ENCODE measurements at regions not wholly inside any gene's neighbourhood (a gene's known extent, or its start where the extent isn't known, plus 50 kb on each side); places are given as distances from the start of the nearest gene placed in this dataset.

GRCh38 chr6:47163536-47163935 is 121.4 kb upstream of the ADGRF1 start:
- Mint-ChIP-seq H3K9me3 (ENCODE audit: low read depth) (no peaks in the 10 kb centered on the region), H3K4me1 (ENCODE audit: low read depth) (peaks cover 2% of the 10 kb centered on the region), H3K27me3 (peaks cover 4% of the 10 kb centered on the region), H3K27ac (no peak overlapping the region), H3K4me3 (ENCODE audit: low read depth) (no peak overlapping the region), H3K36me3 (ENCODE audit: insufficient read depth) (no peaks in the 10 kb centered on the region)
- DNase-seq (ENCODE audit: low spot score, unreplicated experiment), result no peak
- no peak for TF ChIP-seq CTCF (IDR thresholded peaks at IDR 0.05; ENCODE audit: unreplicated experiment)

- Mint-ChIP-seq H3K4me1 (ENCODE audit: low read depth) (peaks cover 2% of the 10 kb centered on the region), H3K27ac (no peak overlapping the region), H3K27me3 (peaks cover 4% of the 10 kb centered on the region), H3K4me3 (ENCODE audit: low read depth) (no peak overlapping the region), H3K36me3 (ENCODE audit: insufficient read depth) (no peaks in the 10 kb centered on the region), H3K9me3 (ENCODE audit: low read depth) (no peaks in the 10 kb centered on the region)
- TF ChIP-seq CTCF (IDR thresholded peaks at IDR 0.05; ENCODE audit: unreplicated experiment), result no peak
- no peak for DNase-seq (ENCODE audit: low spot score, unreplicated experiment)
Measured at GRCh38 chr6:47162793-47163192, 120.7 kb upstream of the ADGRF1 start.

- TF ChIP-seq CTCF (IDR thresholded peaks at IDR 0.05; ENCODE audit: unreplicated experiment), result no peak
- Mint-ChIP-seq H3K36me3 (ENCODE audit: insufficient read depth) (no peaks in the 10 kb centered on the region), H3K27me3 (no peaks in the 10 kb centered on the region), H3K4me1 (ENCODE audit: low read depth) (peaks cover 2% of the 10 kb centered on the region), H3K4me3 (ENCODE audit: low read depth) (no peak overlapping the region), H3K27ac (no peak overlapping the region), H3K9me3 (ENCODE audit: low read depth) (no peaks in the 10 kb centered on the region)
- DNase-seq (ENCODE audit: low spot score, unreplicated experiment), result no peak
Measured at GRCh38 chr6:47162231-47162630, 120.1 kb upstream of the ADGRF1 start.

GRCh38 chr6:47161176-47161687 is 119.1 kb upstream of the ADGRF1 start:
- peaks cover 1% of the 10 kb centered on the region for H3K27me3 Mint-ChIP-seq
- no peaks in the 10 kb centered on the region for H3K36me3 Mint-ChIP-seq (ENCODE audit: insufficient read depth)
- no peak for TF ChIP-seq CTCF (IDR thresholded peaks at IDR 0.05; ENCODE audit: unreplicated experiment)
- H3K4me3 Mint-ChIP-seq (ENCODE audit: low read depth), result no peak overlapping the region
- H3K9me3 Mint-ChIP-seq (ENCODE audit: low read depth), result no peaks in the 10 kb centered on the region
- no peak for DNase-seq (ENCODE audit: low spot score, unreplicated experiment)
- peaks cover 2% of the 10 kb centered on the region for H3K4me1 Mint-ChIP-seq (ENCODE audit: low read depth)
- no peak overlapping the region for H3K27ac Mint-ChIP-seq

GRCh38 chr6:47160702-47161101 is 118.6 kb upstream of the ADGRF1 start:
- peaks cover 2% of the 10 kb centered on the region for H3K4me1 Mint-ChIP-seq (ENCODE audit: low read depth)
- no peak for TF ChIP-seq CTCF (IDR thresholded peaks at IDR 0.05; ENCODE audit: unreplicated experiment)
- H3K27me3 Mint-ChIP-seq, result peaks cover 2% of the 10 kb centered on the region
- H3K9me3 Mint-ChIP-seq (ENCODE audit: low read depth), result no peaks in the 10 kb centered on the region
- no peak overlapping the region for H3K27ac Mint-ChIP-seq
- no peaks in the 10 kb centered on the region for H3K36me3 Mint-ChIP-seq (ENCODE audit: insufficient read depth)
- H3K4me3 Mint-ChIP-seq (ENCODE audit: low read depth), result no peak overlapping the region
- DNase-seq (ENCODE audit: low spot score, unreplicated experiment), result no peak

All from progenitor cell of endocrine pancreas (in vitro differentiated cells).